ENCODE measurements at regions not wholly inside any gene's neighbourhood (a gene's known extent, or its start where the extent isn't known, plus 50 kb on each side); places are given as distances from the start of the nearest gene placed in this dataset.

- Mint-ChIP-seq H3K27ac (ENCODE audit: unreplicated experiment) (no peak overlapping the region), H3K9me3 (ENCODE audit: low read depth) (no peaks in the 10 kb centered on the region), H3K36me3 (ENCODE audit: low read depth) (no peaks in the 10 kb centered on the region), H3K27me3 (ENCODE audit: low read depth) (peaks cover 3% of the 10 kb centered on the region), H3K4me3 (ENCODE audit: unreplicated experiment) (no peak overlapping the region), H3K4me1 (ENCODE audit: low read depth) (peaks cover 16% of the 10 kb centered on the region)
- no peak for TF ChIP-seq CTCF (IDR thresholded peaks at IDR 0.05)
- no peak for DNase-seq (ENCODE audit: low spot score)
Observed at GRCh38 chr3:102135316-102135715, 286.0 kb downstream of the NFKBIZ start.

- H3K27ac Mint-ChIP-seq (ENCODE audit: unreplicated experiment) = no peak overlapping the region
- H3K9me3 Mint-ChIP-seq (ENCODE audit: low read depth) = no peaks in the 10 kb centered on the region
- H3K4me1 Mint-ChIP-seq (ENCODE audit: low read depth) = peaks cover 10% of the 10 kb centered on the region
- no peak overlapping the region for H3K4me3 Mint-ChIP-seq (ENCODE audit: unreplicated experiment)
- H3K27me3 Mint-ChIP-seq (ENCODE audit: low read depth) = peaks cover 4% of the 10 kb centered on the region
- DNase-seq (ENCODE audit: low spot score) = no peak
- H3K36me3 Mint-ChIP-seq (ENCODE audit: low read depth) = no peaks in the 10 kb centered on the region
- TF ChIP-seq CTCF (IDR thresholded peaks at IDR 0.05) = no peak
Observed at GRCh38 chr3:102136183-102136582, 286.9 kb downstream of the NFKBIZ start.

GRCh38 chr3:102140116-102140515, 290.8 kb downstream of the NFKBIZ start:
- Mint-ChIP-seq H3K9me3 (ENCODE audit: low read depth) (no peaks in the 10 kb centered on the region), H3K27me3 (ENCODE audit: low read depth) (peaks cover 4% of the 10 kb centered on the region), H3K36me3 (ENCODE audit: low read depth) (no peaks in the 10 kb centered on the region), H3K27ac (ENCODE audit: unreplicated experiment) (no peak overlapping the region), H3K4me1 (ENCODE audit: low read depth) (peaks cover 21% of the 10 kb centered on the region), H3K4me3 (ENCODE audit: unreplicated experiment) (no peak overlapping the region)
- DNase-seq (ENCODE audit: low spot score) = no peak
- no peak for TF ChIP-seq CTCF (IDR thresholded peaks at IDR 0.05)

- Mint-ChIP-seq H3K9me3 (ENCODE audit: low read depth) (no peaks in the 10 kb centered on the region), H3K4me1 (ENCODE audit: low read depth) (peaks cover 21% of the 10 kb centered on the region), H3K4me3 (ENCODE audit: unreplicated experiment) (no peak overlapping the region), H3K36me3 (ENCODE audit: low read depth) (no peaks in the 10 kb centered on the region), H3K27me3 (ENCODE audit: low read depth) (peaks cover 4% of the 10 kb centered on the region), H3K27ac (ENCODE audit: unreplicated experiment) (no peak overlapping the region)
- DNase-seq (ENCODE audit: low spot score) = no peak
- TF ChIP-seq CTCF (IDR thresholded peaks at IDR 0.05) = no peak
Observed at GRCh38 chr3:102141096-102141927, 292.0 kb downstream of the NFKBIZ start.

- TF ChIP-seq CTCF (IDR thresholded peaks at IDR 0.05) = no peak
- no peak overlapping the region for H3K27ac Mint-ChIP-seq (ENCODE audit: unreplicated experiment)
- H3K4me3 Mint-ChIP-seq (ENCODE audit: unreplicated experiment) = no peak overlapping the region
- peaks cover 21% of the 10 kb centered on the region for H3K4me1 Mint-ChIP-seq (ENCODE audit: low read depth)
- H3K27me3 Mint-ChIP-seq (ENCODE audit: low read depth) = peaks cover 4% of the 10 kb centered on the region
- no peak for DNase-seq (ENCODE audit: low spot score)
- no peaks in the 10 kb centered on the region for H3K9me3 Mint-ChIP-seq (ENCODE audit: low read depth)
- no peaks in the 10 kb centered on the region for H3K36me3 Mint-ChIP-seq (ENCODE audit: low read depth)
Observed at GRCh38 chr3:102141928-102142239, 292.6 kb downstream of the NFKBIZ start.

All from chondrocyte (in vitro differentiated cells).